RWPE1 (cell line): ENCODE measurements at regions not wholly inside any gene's neighbourhood (a gene's known extent, or its start where the extent isn't known, plus 50 kb on each side); places are given as distances from the start of the nearest gene placed in this dataset.
"Not testable (repeated sequence)": the region's sequence is repeated elsewhere in the genome, so short reads cannot be mapped to it uniquely, and the experiment has no call there.

Source experiments
- CTCF ChIA-PET: fragments of 350-600 bp; sonication (Branson Sonifier 250); formaldehyde crosslinking; extraction: SDS; loops from one replicate; lab custom pipeline; 2021; lab: Yijun Ruan, JAX
- POLR2A ChIA-PET: fragments of 400-600 bp; formaldehyde crosslinking; extraction: SDS; loops from one replicate; lab custom pipeline; 2020; ENCODE audit warnings: antibody characterized with exemption; ENCODE audit not compliant: low non-redundant PET; lab: Yijun Ruan, JAX
- DNase-seq: peaks from one replicate; pipeline ENCODE4 v3.0.0; 2012; ENCODE audit warnings: low spot score
- H3K27ac ChIP-seq: fragments of 450-650 bp; 2 replicates; pipeline ENCODE4 v1.5.1; 2017
- TF ChIP-seq, protein P1 (sequence below): fragments of 450-650 bp; conservative IDR thresholded peaks from 2 replicates; pipeline ENCODE4 v1.5.1; 2017; ENCODE audit warnings: low read depth, mild to moderate bottlenecking

DNA sequence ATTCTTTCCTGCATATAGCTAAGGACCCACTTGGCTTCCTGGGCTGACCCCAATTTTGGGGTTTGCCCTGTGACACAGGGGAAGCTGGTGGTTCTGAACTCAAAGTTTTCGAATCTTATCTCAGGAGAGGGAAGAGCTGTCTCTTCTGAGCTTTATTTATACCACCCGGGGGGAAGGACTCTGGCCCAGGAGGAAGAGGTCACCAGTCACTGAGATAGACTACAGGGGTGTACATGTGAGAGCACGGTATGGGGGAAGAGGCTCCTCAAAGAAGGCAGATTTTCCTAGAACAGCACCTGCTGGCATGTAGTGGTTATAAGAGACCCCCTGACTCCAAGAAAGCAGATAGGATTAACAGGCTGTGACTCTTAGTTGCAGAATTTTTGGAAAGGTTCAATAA, 101.8 kb upstream of the ELMO1 start:
- CTCF ChIA-PET: no interaction called here
- DNase-seq: no peak
- POLR2A ChIA-PET: no interaction called here
- no peak overlapping the region for H3K27ac ChIP-seq
- TF ChIP-seq, protein P1, sequence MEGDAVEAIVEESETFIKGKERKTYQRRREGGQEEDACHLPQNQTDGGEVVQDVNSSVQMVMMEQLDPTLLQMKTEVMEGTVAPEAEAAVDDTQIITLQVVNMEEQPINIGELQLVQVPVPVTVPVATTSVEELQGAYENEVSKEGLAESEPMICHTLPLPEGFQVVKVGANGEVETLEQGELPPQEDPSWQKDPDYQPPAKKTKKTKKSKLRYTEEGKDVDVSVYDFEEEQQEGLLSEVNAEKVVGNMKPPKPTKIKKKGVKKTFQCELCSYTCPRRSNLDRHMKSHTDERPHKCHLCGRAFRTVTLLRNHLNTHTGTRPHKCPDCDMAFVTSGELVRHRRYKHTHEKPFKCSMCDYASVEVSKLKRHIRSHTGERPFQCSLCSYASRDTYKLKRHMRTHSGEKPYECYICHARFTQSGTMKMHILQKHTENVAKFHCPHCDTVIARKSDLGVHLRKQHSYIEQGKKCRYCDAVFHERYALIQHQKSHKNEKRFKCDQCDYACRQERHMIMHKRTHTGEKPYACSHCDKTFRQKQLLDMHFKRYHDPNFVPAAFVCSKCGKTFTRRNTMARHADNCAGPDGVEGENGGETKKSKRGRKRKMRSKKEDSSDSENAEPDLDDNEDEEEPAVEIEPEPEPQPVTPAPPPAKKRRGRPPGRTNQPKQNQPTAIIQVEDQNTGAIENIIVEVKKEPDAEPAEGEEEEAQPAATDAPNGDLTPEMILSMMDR: no peak

DNA sequence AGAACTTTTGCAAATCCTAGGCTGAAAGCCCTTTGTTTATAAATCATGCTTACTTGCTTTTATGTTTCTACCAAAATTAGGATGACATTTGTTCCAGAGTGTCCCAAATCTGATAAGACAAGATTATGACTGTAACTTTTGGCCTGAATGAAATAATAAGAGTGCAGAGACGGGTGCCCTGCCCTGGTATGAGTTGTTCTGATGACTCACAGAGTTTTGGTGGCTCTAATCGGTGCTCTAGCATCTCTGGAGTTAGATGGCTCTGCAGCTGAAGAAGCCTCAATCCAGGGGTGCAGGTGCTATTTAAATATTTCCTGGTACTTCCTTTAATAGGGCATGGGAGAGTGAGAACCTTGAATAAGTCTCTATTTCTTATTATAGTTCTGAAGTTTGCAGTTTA, 102.2 kb upstream of the ELMO1 start:
- TF ChIP-seq, protein P1: no peak
- H3K27ac ChIP-seq: no peak overlapping the region
- POLR2A ChIA-PET: no interaction called here
- CTCF ChIA-PET: no interaction called here
- no peak for DNase-seq

DNA sequence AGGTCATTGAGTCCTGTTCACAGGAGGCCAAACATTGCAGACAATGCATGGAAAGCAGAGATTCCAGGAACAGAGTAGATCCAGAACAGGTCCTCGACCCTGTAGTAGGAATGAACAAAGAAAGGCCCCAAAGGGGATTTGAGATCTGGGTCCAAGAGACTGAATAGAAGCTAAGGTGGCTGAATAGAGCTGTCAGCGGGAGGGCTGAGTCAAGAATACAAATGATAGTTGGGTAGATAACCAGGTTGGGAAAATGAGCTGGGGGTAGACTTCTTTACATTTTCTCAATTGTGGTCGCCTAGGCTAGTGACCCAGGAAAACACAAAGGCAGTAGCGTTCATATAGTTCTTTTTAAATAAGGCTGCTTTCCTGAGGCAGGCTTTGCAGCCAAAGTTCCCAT, 103.4 kb upstream of the ELMO1 start:
- H3K27ac ChIP-seq: no peak overlapping the region
- no peak for DNase-seq
- TF ChIP-seq, protein P1: no peak
- POLR2A ChIA-PET: no interaction called here
- CTCF ChIA-PET: no interaction called here

DNA sequence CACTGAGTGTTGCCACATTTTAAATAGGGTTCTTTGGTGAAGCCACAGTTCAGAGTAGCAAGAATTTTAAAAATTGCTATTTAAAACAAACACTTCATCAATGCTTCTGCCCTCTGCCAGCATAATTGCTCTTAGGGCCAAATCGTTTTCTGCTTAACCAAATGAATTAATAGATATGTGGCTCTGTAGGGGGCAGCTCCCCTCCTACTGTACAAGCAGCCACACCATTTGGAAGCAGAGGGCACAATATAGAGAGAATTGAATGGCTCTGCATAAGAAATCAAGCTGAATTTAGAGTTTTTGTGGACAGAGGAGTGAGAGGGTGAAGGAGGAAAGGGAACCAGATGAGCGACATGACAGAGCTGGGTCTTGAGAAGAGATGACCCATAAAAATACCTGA, 103.8 kb upstream of the ELMO1 start:
- H3K27ac ChIP-seq, CTCF ChIA-PET, POLR2A ChIA-PET, DNase-seq: not testable (repeated sequence)

DNA sequence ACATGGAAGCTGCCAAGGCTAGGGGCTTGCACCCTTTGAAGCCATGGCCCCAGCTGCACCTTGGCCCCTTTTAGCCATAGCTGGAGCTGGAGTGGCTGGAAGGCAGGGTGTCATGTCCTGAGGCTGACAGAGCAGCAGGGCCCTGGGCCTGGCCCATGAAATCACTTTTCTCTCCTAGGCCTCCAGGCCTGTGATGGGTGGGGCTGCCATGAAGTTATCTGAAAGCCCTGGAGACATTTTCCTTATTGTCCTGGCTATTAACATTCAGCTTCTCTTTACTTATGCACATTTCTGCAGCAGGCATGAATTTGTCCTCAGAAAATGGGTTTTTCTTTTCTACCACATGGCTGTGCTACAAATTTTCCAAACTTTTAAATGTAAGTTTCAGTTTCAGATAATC, 106.9 kb upstream of the ELMO1 start:
- H3K27ac ChIP-seq: no peak overlapping the region
- no peak for DNase-seq
- ChIA-PET CTCF (no interaction called here), POLR2A (no interaction called here)
- TF ChIP-seq, protein P1: no peak

DNA sequence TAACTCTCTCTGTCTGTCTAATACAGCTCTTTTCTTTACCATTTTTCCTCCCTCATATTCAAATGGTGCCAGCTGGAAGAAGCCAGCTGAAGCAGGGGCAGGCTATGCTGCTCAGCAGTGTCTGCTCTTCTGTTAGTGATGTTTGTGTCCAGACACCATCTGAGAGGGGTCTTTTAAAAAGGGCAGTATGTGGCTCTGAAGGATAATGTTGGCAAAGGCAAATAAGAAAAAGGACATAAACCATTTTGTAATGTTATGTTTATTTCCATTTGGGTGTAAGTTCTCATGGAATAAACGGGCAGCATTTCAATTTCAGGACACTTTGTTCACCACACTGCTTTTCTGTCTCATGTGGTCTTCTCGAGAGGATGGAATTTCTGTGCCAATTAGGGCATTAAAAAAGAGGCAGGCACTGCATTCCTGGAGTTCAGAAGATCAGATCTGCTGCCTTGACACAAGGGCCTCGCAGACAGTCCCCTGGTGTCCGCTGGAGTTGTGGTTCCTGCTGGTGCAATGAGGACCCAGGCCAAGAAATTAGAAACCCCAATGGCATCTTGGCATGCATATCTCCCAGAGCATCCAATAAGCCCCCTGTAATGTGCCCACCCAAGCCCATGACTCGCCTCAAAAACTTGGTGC, 109.0 kb upstream of the ELMO1 start:
- H3K27ac ChIP-seq: no peak overlapping the region
- ChIA-PET POLR2A (no interaction called here), CTCF (no interaction called here)
- DNase-seq: no peak
- TF ChIP-seq, protein P1: no peak

DNA sequence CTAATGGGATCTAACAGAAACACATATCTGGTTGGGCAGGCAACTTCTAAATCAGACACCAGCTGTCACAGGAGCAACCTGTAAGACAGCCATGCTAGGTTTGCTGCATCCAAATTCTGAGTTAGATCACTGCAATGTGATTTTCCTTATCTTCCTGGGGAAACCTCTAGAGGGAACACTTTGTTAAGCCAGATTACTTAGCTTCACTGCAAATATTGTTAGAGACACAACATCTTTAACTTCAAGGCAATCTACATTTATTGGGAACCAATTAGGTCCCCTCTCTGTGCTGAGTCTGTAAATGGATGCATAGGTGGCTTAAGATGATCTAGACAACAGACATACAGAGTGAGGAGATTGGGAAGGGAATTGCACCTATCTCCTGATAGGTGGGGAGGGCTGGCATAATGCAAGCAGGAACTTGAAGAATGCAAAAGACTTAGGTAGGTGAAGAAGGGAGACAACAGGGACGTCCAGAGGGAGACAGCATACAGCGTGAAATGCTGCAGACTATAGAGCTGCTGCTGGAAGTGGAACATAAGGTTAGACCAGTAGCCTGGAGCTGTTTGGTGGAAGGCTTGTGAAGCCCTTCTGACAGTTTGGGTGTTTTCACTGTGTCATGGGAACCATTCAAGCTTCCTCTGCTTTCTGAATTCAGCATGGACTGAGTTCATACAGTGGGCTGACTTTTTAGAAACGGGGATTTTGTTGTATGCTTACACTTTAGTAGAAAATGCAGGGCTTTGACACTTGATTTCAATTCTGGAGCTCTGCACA, 109.8 kb upstream of the ELMO1 start:
- no peak overlapping the region for H3K27ac ChIP-seq
- ChIA-PET POLR2A (no interaction called here), CTCF (no interaction called here)
- TF ChIP-seq, protein P1: no peak
- no peak for DNase-seq
